Panc1 (cell line): ENCODE measurements at regions not wholly inside any gene's neighbourhood (a gene's known extent, or its start where the extent isn't known, plus 50 kb on each side); places are given as distances from the start of the nearest gene placed in this dataset.

Source experiments
- ATAC-seq: fragments of 200-7000 bp; cut with Tn5 transposase; 2 replicates; pipeline ENCODE4 v1.9.1; 2020; ENCODE audit warnings: mild to moderate bottlenecking, moderate library complexity
- BruUV-seq: library from RNA; stranded (reverse); fragments of 400-500 nt; replicated peaks from 2 replicates; lab custom pipeline; 2021; lab: Mats Ljungman, UMichigan
- CTCF ChIA-PET: fragments of 300-600 bp; sonication (Branson Sonifier 250); formaldehyde crosslinking; loops from one replicate; lab custom pipeline; 2022; ENCODE audit warnings: antibody characterized with exemption; lab: Charles Lee
- POLR2A ChIA-PET: fragments of 300-600 bp; sonication (Branson Sonifier 250); formaldehyde crosslinking; loops from one replicate; lab custom pipeline; 2022; ENCODE audit warnings: antibody characterized with exemption; lab: Charles Lee
- DNase-seq: peaks from one replicate; pipeline ENCODE4 v3.0.0-alpha.2; 2010; ENCODE audit warnings: low read depth, low spot score
- H3K27ac ChIP-seq: 2 replicates; pipeline ENCODE4 v1.5.1; 2011; ENCODE audit warnings: mild to moderate bottlenecking, low read length, inconsistent platforms
- H3K27me3 ChIP-seq: fragments of 200-500 bp; sonication (Bioruptor generic); 2 replicates; pipeline ENCODE4 v1.6.0; 2014; ENCODE audit warnings: low read length, inconsistent platforms; ENCODE audit not compliant: control insufficient read depth, insufficient read depth
- H3K36me3 ChIP-seq: fragments of 200-500 bp; sonication (Bioruptor generic); 2 replicates; pipeline ENCODE4 v1.5.1; 2014; ENCODE audit warnings: inconsistent platforms, mild to moderate bottlenecking, low read length, moderate library complexity; ENCODE audit not compliant: control insufficient read depth, insufficient read depth
- H3K4me1 ChIP-seq: 2 replicates; pipeline ENCODE4 v1.5.1; 2011; ENCODE audit warnings: inconsistent platforms, mild to moderate bottlenecking, low read length, moderate library complexity; ENCODE audit not compliant: control insufficient read depth, insufficient read depth
- H3K4me3 ChIP-seq, 2 experiments: 2 replicates each; pipeline ENCODE4 v1.5.1; 2011 to 2012; ENCODE audit warnings: low read depth in 2 of 2, low read length in 2 of 2, mild to moderate bottlenecking in 2 of 2, inconsistent platforms in 1 of 2, moderate library complexity in 1 of 2
- H3K9me3 ChIP-seq: fragments of 200-500 bp; sonication (Bioruptor generic); 2 replicates; pipeline ENCODE4 v1.5.1; 2014; ENCODE audit warnings: low read depth, mild to moderate bottlenecking, inconsistent platforms, low read length, moderate library complexity; ENCODE audit not compliant: control insufficient read depth, insufficient read depth
- CTCF ChIP-seq: fragments of 450-650 bp; IDR thresholded peaks from 2 replicates; pipeline ENCODE4 v1.5.1; 2017; ENCODE audit warnings: mild to moderate bottlenecking
- POLR2AphosphoS5 ChIP-seq: IDR thresholded peaks from 2 replicates; pipeline ENCODE4 v1.6.1; 2012; ENCODE audit warnings: mild to moderate bottlenecking, low read depth, low read length, moderate library complexity
- REST ChIP-seq, 2 experiments: IDR thresholded peaks; 2 replicates each; pipeline ENCODE4 v1.6.1; 2011 to 2012; ENCODE audit warnings: low read depth in 2 of 2, control low read depth in 1 of 2, low read length in 1 of 2, mild to moderate bottlenecking in 1 of 2, moderate library complexity in 1 of 2; ENCODE audit not compliant: insufficient read depth in 1 of 2
- SIN3A ChIP-seq: IDR thresholded peaks from 2 replicates; pipeline ENCODE4 v1.6.1; 2012; ENCODE audit warnings: low read depth, mild to moderate bottlenecking, low read length, moderate library complexity, borderline replicate concordance; ENCODE audit not compliant: insufficient read depth
- TCF7L2 ChIP-seq: IDR thresholded peaks from 2 replicates; pipeline ENCODE4 v1.6.1; 2011; ENCODE audit warnings: mild to moderate bottlenecking, low read depth, low read length, inconsistent platforms
- in situ Hi-C: cut with HindIII; loops from 2 replicates; pipeline ENCODE4 v1.10.0; 2016; ENCODE audit warnings: low sequenced_read_pairs, low pct_unique_long_range_greater_than_20kb
- intact Hi-C: fragments of 100-400 bp; cut with micrococcal nuclease; formaldehyde crosslinking; loops from one replicate; pipeline ENCODE4 v1.10.0; 2022; ENCODE audit not compliant: unreplicated experiment

GRCh38 chr18:64271246-64271645 is 122.4 kb upstream of the LINC00305 start:
- ChIA-PET POLR2A (no interaction called here), CTCF (no interaction called here)
- no peaks in the 10 kb centered on the region for H3K27me3 ChIP-seq
- ATAC-seq (no peak), DNase-seq (no peak)
- intact Hi-C loops, result no loop called here
- in situ Hi-C loops, result no loop called here
- no peaks in the 10 kb centered on the region for H3K4me1 ChIP-seq
- H3K27ac ChIP-seq, result no peak overlapping the region
- BruUV-seq, result no TSS peak
- no peaks in the 10 kb centered on the region for H3K9me3 ChIP-seq
- no peak overlapping the region for H3K4me3 ChIP-seq
- TF ChIP-seq REST (IDR thresholded peaks at IDR 0.05; ENCODE audit: insufficient read depth in 1 of 2, low read depth in 2 of 2, low read length in 1 of 2) (no peak), CTCF (no peak), POLR2AphosphoS5 (no peak), TCF7L2 (no peak), SIN3A (no peak)
- no peaks in the 10 kb centered on the region for H3K36me3 ChIP-seq

GRCh38 chr18:64270608-64271007 is 121.7 kb upstream of the LINC00305 start:
- in situ Hi-C loops (no loop called here), intact Hi-C loops (no loop called here)
- ChIA-PET CTCF (no interaction called here), POLR2A (no interaction called here)
- Histone ChIP-seq H3K4me1 (no peaks in the 10 kb centered on the region), H3K27ac (no peak overlapping the region), H3K4me3 (no peak overlapping the region), H3K27me3 (no peaks in the 10 kb centered on the region), H3K36me3 (no peaks in the 10 kb centered on the region), H3K9me3 (no peaks in the 10 kb centered on the region)
- ATAC-seq (no peak), DNase-seq (no peak)
- no TSS peak for BruUV-seq
- no peak for TF ChIP-seq REST (IDR thresholded peaks at IDR 0.05; ENCODE audit: insufficient read depth in 1 of 2, low read depth in 2 of 2, low read length in 1 of 2)
- no peak for TF ChIP-seq POLR2AphosphoS5
- TF ChIP-seq CTCF, result no peak
- no peak for TF ChIP-seq TCF7L2
- TF ChIP-seq SIN3A, result no peak
